SKM-1 treated with dmso at 0.1 percent for 144 hours (cell line): ENCODE measurements at regions not wholly inside any gene's neighbourhood (a gene's known extent, or its start where the extent isn't known, plus 50 kb on each side); places are given as distances from the start of the nearest gene placed in this dataset.
"Not testable (repeated sequence)": the region's sequence is repeated elsewhere in the genome, so short reads cannot be mapped to it uniquely, and the experiment has no call there.

Experiments
- DNase-seq: peaks from one replicate; lab custom pipeline; 2025; ENCODE audit not compliant: unreplicated experiment; lab: John Stamatoyannopoulos, UW

GRCh38 chr3:66629150-66629981 is 128.5 kb upstream of the LRIG1 start:
- no peak for DNase-seq

GRCh38 chr3:66629982-66630368 is 129.2 kb upstream of the LRIG1 start:
- DNase-seq = no peak

GRCh38 chr3:66633402-66634381 is 132.9 kb upstream of the LRIG1 start:
- no peak for DNase-seq

GRCh38 chr3:66638717-66639116 is 137.9 kb upstream of the LRIG1 start:
- peak; percentile 65 for DNase-seq

- no peak for DNase-seq
Measured at GRCh38 chr3:66639809-66640356, 139.1 kb upstream of the LRIG1 start.

GRCh38 chr3:66642019-66642418 is 141.2 kb upstream of the LRIG1 start:
- no peak for DNase-seq

- no peak for DNase-seq
Measured at GRCh38 chr3:66642484-66642883, 141.7 kb upstream of the LRIG1 start.

- DNase-seq = peak; percentile 89
Measured at GRCh38 chr3:66644549-66644948, 143.7 kb upstream of the LRIG1 start.

GRCh38 chr3:66648975-66649374 is 148.2 kb upstream of the LRIG1 start:
- no peak for DNase-seq

GRCh38 chr3:66651520-66651919 is 150.7 kb upstream of the LRIG1 start:
- DNase-seq = not testable (repeated sequence)

GRCh38 chr3:66652100-66652499 is 151.3 kb upstream of the LRIG1 start:
- DNase-seq = not testable (repeated sequence)

GRCh38 chr3:66655044-66655443 is 154.2 kb upstream of the LRIG1 start:
- DNase-seq = no peak

GRCh38 chr3:66655671-66656070 is 154.8 kb upstream of the LRIG1 start:
- no peak for DNase-seq

- no peak for DNase-seq
Measured at GRCh38 chr3:66656609-66657008, 155.8 kb upstream of the LRIG1 start.

GRCh38 chr3:66659056-66659455 is 158.2 kb upstream of the LRIG1 start:
- no peak for DNase-seq

GRCh38 chr3:66661628-66662027 is 160.8 kb upstream of the LRIG1 start:
- no peak for DNase-seq

GRCh38 chr3:66662894-66663293 is 162.1 kb upstream of the LRIG1 start:
- no peak for DNase-seq

- DNase-seq = no peak
Measured at GRCh38 chr3:66665021-66665695, 164.3 kb upstream of the LRIG1 start.

- DNase-seq = no peak
Measured at GRCh38 chr3:66666362-66666761, 165.5 kb upstream of the LRIG1 start.

- DNase-seq = no peak
Measured at GRCh38 chr3:66667263-66667662, 166.4 kb upstream of the LRIG1 start.

GRCh38 chr3:66671291-66671690 is 170.5 kb upstream of the LRIG1 start:
- no peak for DNase-seq
